HFFc6 (cell line): ENCODE measurements at regions not wholly inside any gene's neighbourhood (a gene's known extent, or its start where the extent isn't known, plus 50 kb on each side); places are given as distances from the start of the nearest gene placed in this dataset.

Source experiments
- DNase-seq: peaks from one replicate; pipeline ENCODE4 v3.0.0-alpha.2; 2018
- H3K27ac Mint-ChIP-seq: 2 replicates; pipeline ENCODE4 v1.8.0; 2020; ENCODE audit warnings: mild to moderate bottlenecking, mixed read lengths
- H3K27me3 Mint-ChIP-seq: 2 replicates; pipeline ENCODE4 v1.8.0; 2021; ENCODE audit warnings: mild to moderate bottlenecking, moderate library complexity, mixed read lengths; ENCODE audit not compliant: insufficient read depth
- H3K36me3 Mint-ChIP-seq: 2 replicates; pipeline ENCODE4 v1.8.0; 2021; ENCODE audit warnings: low read depth, mixed read lengths
- H3K4me1 Mint-ChIP-seq: 2 replicates; pipeline ENCODE4 v1.8.0; 2020; ENCODE audit warnings: low read depth, mixed read lengths
- H3K4me3 Mint-ChIP-seq: 2 replicates; pipeline ENCODE4 v1.8.0; 2020; ENCODE audit warnings: mild to moderate bottlenecking, moderate library complexity, mixed read lengths
- H3K9me3 Mint-ChIP-seq: 2 replicates; pipeline ENCODE4 v1.8.0; 2020; ENCODE audit warnings: mild to moderate bottlenecking, mixed read lengths
- TF ChIP-seq, protein P1 (sequence below): fragments of 200-600 bp; sonication (generic); IDR thresholded peaks from 2 replicates; pipeline ENCODE4 v1.5.0; 2021; ENCODE audit warnings: antibody characterized with exemption, mild to moderate bottlenecking

DNA sequence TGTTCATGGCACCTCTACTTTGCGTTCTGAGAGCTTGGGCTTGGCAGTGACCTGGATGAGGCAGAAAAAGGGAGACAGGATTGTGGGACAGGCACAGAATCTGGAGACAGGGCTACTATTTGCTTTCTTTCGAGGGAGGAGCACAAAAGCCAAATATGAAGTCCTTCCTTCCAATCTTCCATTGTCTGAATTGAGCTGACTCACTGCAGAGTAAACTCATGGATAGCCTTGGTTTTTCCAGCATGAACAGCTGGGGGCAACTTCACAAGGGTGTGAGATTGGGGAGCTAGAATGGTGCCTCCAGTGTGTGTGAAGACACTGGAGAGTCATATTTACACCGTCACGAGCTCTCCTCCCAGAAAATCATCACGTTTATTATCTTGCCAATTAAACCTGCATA lies 55.6 kb upstream of the NRP1 start:
- Mint-ChIP-seq H3K27ac (no peak overlapping the region), H3K36me3 (no peaks in the 10 kb centered on the region), H3K4me1 (peaks cover 7% of the 10 kb centered on the region), H3K27me3 (no peaks in the 10 kb centered on the region; the same call in 1 of the 2 replicates), H3K4me3 (no peak overlapping the region), H3K9me3 (no peaks in the 10 kb centered on the region)
- TF ChIP-seq, protein P1, sequence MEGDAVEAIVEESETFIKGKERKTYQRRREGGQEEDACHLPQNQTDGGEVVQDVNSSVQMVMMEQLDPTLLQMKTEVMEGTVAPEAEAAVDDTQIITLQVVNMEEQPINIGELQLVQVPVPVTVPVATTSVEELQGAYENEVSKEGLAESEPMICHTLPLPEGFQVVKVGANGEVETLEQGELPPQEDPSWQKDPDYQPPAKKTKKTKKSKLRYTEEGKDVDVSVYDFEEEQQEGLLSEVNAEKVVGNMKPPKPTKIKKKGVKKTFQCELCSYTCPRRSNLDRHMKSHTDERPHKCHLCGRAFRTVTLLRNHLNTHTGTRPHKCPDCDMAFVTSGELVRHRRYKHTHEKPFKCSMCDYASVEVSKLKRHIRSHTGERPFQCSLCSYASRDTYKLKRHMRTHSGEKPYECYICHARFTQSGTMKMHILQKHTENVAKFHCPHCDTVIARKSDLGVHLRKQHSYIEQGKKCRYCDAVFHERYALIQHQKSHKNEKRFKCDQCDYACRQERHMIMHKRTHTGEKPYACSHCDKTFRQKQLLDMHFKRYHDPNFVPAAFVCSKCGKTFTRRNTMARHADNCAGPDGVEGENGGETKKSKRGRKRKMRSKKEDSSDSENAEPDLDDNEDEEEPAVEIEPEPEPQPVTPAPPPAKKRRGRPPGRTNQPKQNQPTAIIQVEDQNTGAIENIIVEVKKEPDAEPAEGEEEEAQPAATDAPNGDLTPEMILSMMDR, result no peak
- no peak for DNase-seq

DNA sequence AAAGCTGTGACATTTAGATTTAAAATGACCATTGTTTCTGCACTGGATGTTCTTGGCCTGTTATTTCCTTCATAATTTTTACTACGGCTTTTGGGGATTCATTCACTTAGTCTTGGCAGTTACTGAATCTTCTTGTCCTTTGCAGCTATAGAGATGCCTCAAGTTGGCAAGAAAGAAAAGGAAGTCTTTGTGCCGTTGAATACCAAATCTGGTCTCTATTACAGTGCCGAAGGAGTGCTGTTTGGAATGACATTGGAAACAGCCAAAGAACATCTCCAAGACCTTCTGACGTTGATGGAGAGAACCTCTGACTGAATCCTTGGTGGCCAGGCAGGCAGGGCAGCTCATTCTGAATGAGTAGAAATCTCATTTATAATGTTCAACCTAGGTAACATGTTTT lies 54.3 kb upstream of the NRP1 start:
- no peak overlapping the region for H3K4me3 Mint-ChIP-seq

DNA sequence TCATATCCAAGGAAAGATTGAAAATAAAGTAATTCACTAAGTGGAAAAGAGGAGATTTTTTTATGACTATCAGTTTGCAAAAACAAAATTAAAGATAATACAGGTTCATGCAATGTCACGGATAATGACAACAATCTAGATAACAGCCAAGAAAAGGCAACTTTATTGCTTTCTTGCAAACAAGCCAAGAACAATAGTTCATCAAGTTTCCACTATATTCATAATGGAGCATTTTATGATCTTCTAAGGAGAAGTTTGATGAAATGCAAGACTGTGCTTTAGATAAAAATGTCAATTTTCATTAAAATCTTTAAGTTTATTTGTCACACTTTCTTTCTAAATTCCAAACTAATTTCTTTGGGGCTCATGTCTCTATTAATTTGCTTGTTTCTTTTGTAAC lies 53.9 kb upstream of the NRP1 start:
- Mint-ChIP-seq H3K27ac (no peak overlapping the region), H3K36me3 (0 out of 2 replicates have a peak, but pooled peaks cover 4% of the 10 kb centered on the region), H3K4me3 (no peak overlapping the region), H3K9me3 (no peaks in the 10 kb centered on the region), H3K27me3 (no peaks in the 10 kb centered on the region; the same call in 1 of the 2 replicates), H3K4me1 (peaks cover 14% of the 10 kb centered on the region)
- TF ChIP-seq, protein P1, result no peak
- no peak for DNase-seq

More for the DNA sequence above, 54.3 kb upstream of the NRP1 start:
- Mint-ChIP-seq H3K4me1 (peaks cover 10% of the 10 kb centered on the region), H3K36me3 (0 out of 2 replicates have a peak, but pooled peaks cover 2% of the 10 kb centered on the region), H3K27me3 (no peaks in the 10 kb centered on the region; the same call in 1 of the 2 replicates), H3K27ac (no peak overlapping the region), H3K9me3 (no peaks in the 10 kb centered on the region)
- TF ChIP-seq, protein P1, result no peak
- DNase-seq, result no peak

DNA sequence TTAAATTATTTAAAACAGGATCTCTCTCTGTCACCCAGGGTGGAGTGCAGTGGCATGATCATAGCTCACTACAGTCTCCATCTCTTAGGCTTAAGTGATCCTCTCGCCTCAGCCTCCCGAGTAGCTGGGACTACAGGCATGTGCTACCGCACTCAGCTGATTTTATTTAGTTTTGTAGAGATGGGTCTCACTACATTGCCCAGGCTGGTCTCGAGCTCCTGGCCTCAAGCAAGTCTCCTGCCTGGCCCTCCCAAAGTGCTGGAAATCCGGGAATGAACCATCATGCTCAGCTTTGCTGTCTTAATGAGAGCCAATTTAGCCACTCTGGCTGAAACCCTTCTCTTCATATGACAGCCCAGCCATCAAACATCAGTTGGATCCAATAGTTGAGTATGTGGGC lies 53.3 kb upstream of the NRP1 start:
- Mint-ChIP-seq H3K4me1 (peaks cover 21% of the 10 kb centered on the region), H3K9me3 (no peaks in the 10 kb centered on the region), H3K36me3 (0 out of 2 replicates have a peak, but pooled peaks cover 4% of the 10 kb centered on the region), H3K27me3 (no peaks in the 10 kb centered on the region; the same call in 1 of the 2 replicates), H3K4me3 (no peak overlapping the region), H3K27ac (no peak overlapping the region)
- TF ChIP-seq, protein P1, result no peak
- DNase-seq, result no peak

DNA sequence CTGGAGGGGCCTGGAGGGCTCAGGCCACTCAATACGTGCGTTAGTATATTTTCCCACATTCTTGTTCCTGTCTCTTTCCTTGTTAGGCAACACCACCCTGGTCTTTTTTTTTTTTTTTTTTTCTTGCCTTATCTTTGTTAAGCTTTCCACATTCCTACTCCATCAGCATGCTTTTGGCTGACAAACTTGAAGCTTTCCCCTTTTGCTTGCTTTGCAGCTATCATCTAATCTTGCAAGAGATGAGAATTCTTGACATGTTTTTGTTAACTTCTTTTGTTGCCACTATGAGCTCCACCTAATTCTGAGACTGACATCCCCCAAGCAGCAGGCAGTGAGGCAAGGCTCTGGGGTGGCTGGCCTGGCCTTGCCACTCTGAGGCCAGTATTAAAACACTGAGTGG lies 52.5 kb upstream of the NRP1 start:
- DNase-seq, result no peak
- Mint-ChIP-seq H3K36me3 (0 out of 2 replicates have a peak, but pooled peaks cover 4% of the 10 kb centered on the region), H3K27me3 (no peaks in the 10 kb centered on the region; the same call in 1 of the 2 replicates), H3K27ac (no peak overlapping the region; the same call in 1 of the 2 replicates), H3K4me3 (no peak overlapping the region), H3K4me1 (peaks cover 29% of the 10 kb centered on the region), H3K9me3 (no peaks in the 10 kb centered on the region)
- TF ChIP-seq, protein P1, result no peak

DNA sequence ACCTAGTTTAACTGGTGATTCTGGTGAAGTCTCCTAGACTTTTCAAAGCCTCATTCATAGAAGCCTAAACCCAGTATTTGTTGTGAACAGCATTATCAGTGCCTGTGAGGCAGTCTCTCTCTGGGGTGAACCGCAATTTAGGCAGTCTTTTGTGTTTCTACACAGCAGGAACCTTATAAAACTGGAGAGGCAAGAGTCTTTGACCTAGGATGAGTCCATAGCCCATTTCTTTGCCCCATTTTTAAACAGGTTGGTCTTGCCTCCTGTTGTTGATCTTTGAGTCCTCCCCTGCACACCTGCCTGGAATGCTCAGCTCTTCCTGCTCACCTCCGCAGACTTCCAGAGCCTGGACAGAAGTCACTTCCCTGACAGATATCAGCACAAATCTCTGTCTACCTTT lies 51.2 kb upstream of the NRP1 start:
- no peak for DNase-seq
- Mint-ChIP-seq H3K4me3 (no peak overlapping the region), H3K27ac (no peak overlapping the region), H3K27me3 (no peaks in the 10 kb centered on the region), H3K36me3 (0 out of 2 replicates have a peak, but pooled peaks cover 4% of the 10 kb centered on the region), H3K4me1 (peaks cover 41% of the 10 kb centered on the region), H3K9me3 (no peaks in the 10 kb centered on the region)
- TF ChIP-seq, protein P1, result no peak
